HG02623 (cell line): ENCODE measurements at regions not wholly inside any gene's neighbourhood (a gene's known extent, or its start where the extent isn't known, plus 50 kb on each side); places are given as distances from the start of the nearest gene placed in this dataset.
"Not testable (repeated sequence)": the region's sequence is repeated elsewhere in the genome, so short reads cannot be mapped to it uniquely, and the experiment has no call there.

Experiments used
- ATAC-seq: cut with Tn5 transposase; IDR thresholded peaks from one replicate; pipeline ENCODE4 v1.9.1; 2021; ENCODE audit warnings: moderate library complexity; ENCODE audit not compliant: unreplicated experiment

- no peak for ATAC-seq
These were observed 789.6 kb upstream of the SLC8A1 start for GRCh38 chr2:41241325-41242000.

- no peak for ATAC-seq
These were observed 790.1 kb upstream of the SLC8A1 start for GRCh38 chr2:41242001-41242331.

- ATAC-seq, result no peak
These were observed 779.7 kb upstream of the PKDCC start for GRCh38 chr2:41267929-41268659.

- no peak for ATAC-seq
These were observed 764.6 kb upstream of the PKDCC start for GRCh38 chr2:41283079-41283775.

GRCh38 chr2:41293491-41293890 lies 754.3 kb upstream of the PKDCC start:
- ATAC-seq, result no peak

GRCh38 chr2:41294331-41294730 lies 753.5 kb upstream of the PKDCC start:
- no peak for ATAC-seq

- no peak for ATAC-seq
These were observed 734.7 kb upstream of the PKDCC start for GRCh38 chr2:41313082-41313481.

GRCh38 chr2:41314511-41315070 lies 733.2 kb upstream of the PKDCC start:
- ATAC-seq, result no peak

- no peak for ATAC-seq
These were observed 728.4 kb upstream of the PKDCC start for GRCh38 chr2:41319437-41319836.

GRCh38 chr2:41320491-41320890 lies 727.3 kb upstream of the PKDCC start:
- ATAC-seq, result no peak

- no peak for ATAC-seq
These were observed 726.5 kb upstream of the PKDCC start for GRCh38 chr2:41321351-41321750.

GRCh38 chr2:41326851-41327250 lies 721.0 kb upstream of the PKDCC start:
- no peak for ATAC-seq

- no peak for ATAC-seq
These were observed 718.8 kb upstream of the PKDCC start for GRCh38 chr2:41329040-41329439.

- ATAC-seq, result no peak
These were observed 713.7 kb upstream of the PKDCC start for GRCh38 chr2:41334159-41334558.

- not testable (repeated sequence) for ATAC-seq
These were observed 712.2 kb upstream of the PKDCC start for GRCh38 chr2:41335573-41335972.

GRCh38 chr2:41337956-41338355 lies 709.9 kb upstream of the PKDCC start:
- no peak for ATAC-seq

- no peak for ATAC-seq
These were observed 703.3 kb upstream of the PKDCC start for GRCh38 chr2:41344529-41344928.

GRCh38 chr2:41353060-41353459 lies 694.8 kb upstream of the PKDCC start:
- ATAC-seq, result no peak

GRCh38 chr2:41355794-41356193 lies 692.0 kb upstream of the PKDCC start:
- no peak for ATAC-seq

- no peak for ATAC-seq
These were observed 683.0 kb upstream of the PKDCC start for GRCh38 chr2:41364842-41365241.

GRCh38 chr2:41375901-41376300 lies 671.9 kb upstream of the PKDCC start:
- no peak for ATAC-seq

GRCh38 chr2:41377837-41378236 lies 670.0 kb upstream of the PKDCC start:
- ATAC-seq, result no peak
